ENCODE measurements at regions not wholly inside any gene's neighbourhood (a gene's known extent, or its start where the extent isn't known, plus 50 kb on each side); places are given as distances from the start of the nearest gene placed in this dataset.

DNA sequence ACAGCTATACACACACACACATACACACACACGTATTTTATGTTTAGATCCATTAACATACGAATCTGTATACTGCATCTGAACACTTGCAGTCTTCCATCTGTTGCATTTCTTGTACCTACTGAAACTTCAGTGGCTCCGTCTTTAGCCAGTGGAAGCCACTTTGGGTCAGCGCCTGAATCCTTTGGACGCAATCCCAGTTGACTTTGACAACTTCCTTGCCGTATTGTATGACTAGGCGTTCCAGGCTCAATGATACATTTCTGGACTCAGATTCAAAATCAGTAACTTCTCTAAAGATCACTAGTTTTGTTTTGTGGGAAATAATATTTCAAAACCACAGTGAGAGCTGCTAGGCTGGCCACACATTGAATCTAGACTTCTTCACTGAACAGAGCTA, 101.5 kb upstream of the GPC1 start:
- H3K27me3 ChIP-seq (ENCODE audit: control insufficient read depth, insufficient read depth, low read length): peaks cover 29% of the 10 kb centered on the region
- H3K4me1 ChIP-seq (ENCODE audit: control insufficient read depth, insufficient read depth, low read length): no peaks in the 10 kb centered on the region
- dilution Hi-C loops (cut with HindIII; ENCODE audit: low sequenced_read_pairs, unreplicated experiment) (no loop called here), intact Hi-C loops (cut with micrococcal nuclease) (no loop called here), in situ Hi-C loops (cut with MboI; ENCODE audit: low sequenced_read_pairs) (no loop called here)
- no peak overlapping the region for H2AK9ac ChIP-seq (replicated peaks; ENCODE audit: low read depth, low read length, poor library complexity)
- no peak overlapping the region for H4K5ac ChIP-seq (ENCODE audit: low read depth, low read length)
- no peak overlapping the region for H3K14ac ChIP-seq (replicated peaks; ENCODE audit: low read depth, low read length)
- TF ChIP-seq NFE2L2 (IDR thresholded peaks at IDR 0.05; ENCODE audit: low read depth, low read length): no peak
- no peak for TF ChIP-seq RCOR1 (IDR thresholded peaks at IDR 0.05; ENCODE audit: insufficient replicate concordance, low read length)
- TF ChIP-seq MAFK (IDR thresholded peaks at IDR 0.05; ENCODE audit: low read depth, low read length): no peak
- TF ChIP-seq CHD1 (IDR thresholded peaks at IDR 0.05; ENCODE audit: low read depth, low read length): no peak
- no peak for TF ChIP-seq CEBPB (IDR thresholded peaks at IDR 0.05; ENCODE audit: low read depth, low read length)
- no peak for TF ChIP-seq POLR2A (IDR thresholded peaks at IDR 0.05; ENCODE audit: low read depth, low read length)
- TF ChIP-seq FOS (IDR thresholded peaks at IDR 0.05; ENCODE audit: low read depth, low read length): no peak
- no peak for TF ChIP-seq RAD21 (IDR thresholded peaks at IDR 0.05; ENCODE audit: low read length)
- TF ChIP-seq SMC3 (IDR thresholded peaks at IDR 0.05; ENCODE audit: low read depth, low read length): no peak
- TF ChIP-seq MXI1 (IDR thresholded peaks at IDR 0.05; ENCODE audit: borderline replicate concordance, low read depth, low read length): no peak
- TF ChIP-seq, protein P1, sequence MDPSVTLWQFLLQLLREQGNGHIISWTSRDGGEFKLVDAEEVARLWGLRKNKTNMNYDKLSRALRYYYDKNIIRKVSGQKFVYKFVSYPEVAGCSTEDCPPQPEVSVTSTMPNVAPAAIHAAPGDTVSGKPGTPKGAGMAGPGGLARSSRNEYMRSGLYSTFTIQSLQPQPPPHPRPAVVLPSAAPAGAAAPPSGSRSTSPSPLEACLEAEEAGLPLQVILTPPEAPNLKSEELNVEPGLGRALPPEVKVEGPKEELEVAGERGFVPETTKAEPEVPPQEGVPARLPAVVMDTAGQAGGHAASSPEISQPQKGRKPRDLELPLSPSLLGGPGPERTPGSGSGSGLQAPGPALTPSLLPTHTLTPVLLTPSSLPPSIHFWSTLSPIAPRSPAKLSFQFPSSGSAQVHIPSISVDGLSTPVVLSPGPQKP (IDR thresholded peaks at IDR 0.05; ENCODE audit: borderline replicate concordance, low read depth, low read length): no peak
- TF ChIP-seq, protein P2, sequence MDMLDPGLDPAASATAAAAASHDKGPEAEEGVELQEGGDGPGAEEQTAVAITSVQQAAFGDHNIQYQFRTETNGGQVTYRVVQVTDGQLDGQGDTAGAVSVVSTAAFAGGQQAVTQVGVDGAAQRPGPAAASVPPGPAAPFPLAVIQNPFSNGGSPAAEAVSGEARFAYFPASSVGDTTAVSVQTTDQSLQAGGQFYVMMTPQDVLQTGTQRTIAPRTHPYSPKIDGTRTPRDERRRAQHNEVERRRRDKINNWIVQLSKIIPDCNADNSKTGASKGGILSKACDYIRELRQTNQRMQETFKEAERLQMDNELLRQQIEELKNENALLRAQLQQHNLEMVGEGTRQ (IDR thresholded peaks at IDR 0.05; ENCODE audit: low read depth, low read length): no peak
- TF ChIP-seq, protein P3, sequence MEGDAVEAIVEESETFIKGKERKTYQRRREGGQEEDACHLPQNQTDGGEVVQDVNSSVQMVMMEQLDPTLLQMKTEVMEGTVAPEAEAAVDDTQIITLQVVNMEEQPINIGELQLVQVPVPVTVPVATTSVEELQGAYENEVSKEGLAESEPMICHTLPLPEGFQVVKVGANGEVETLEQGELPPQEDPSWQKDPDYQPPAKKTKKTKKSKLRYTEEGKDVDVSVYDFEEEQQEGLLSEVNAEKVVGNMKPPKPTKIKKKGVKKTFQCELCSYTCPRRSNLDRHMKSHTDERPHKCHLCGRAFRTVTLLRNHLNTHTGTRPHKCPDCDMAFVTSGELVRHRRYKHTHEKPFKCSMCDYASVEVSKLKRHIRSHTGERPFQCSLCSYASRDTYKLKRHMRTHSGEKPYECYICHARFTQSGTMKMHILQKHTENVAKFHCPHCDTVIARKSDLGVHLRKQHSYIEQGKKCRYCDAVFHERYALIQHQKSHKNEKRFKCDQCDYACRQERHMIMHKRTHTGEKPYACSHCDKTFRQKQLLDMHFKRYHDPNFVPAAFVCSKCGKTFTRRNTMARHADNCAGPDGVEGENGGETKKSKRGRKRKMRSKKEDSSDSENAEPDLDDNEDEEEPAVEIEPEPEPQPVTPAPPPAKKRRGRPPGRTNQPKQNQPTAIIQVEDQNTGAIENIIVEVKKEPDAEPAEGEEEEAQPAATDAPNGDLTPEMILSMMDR (conservative IDR thresholded peaks at IDR 0.05; ENCODE audit: low read depth, low read length): no peak
- no peak overlapping the region for H2BK120ac ChIP-seq (ENCODE audit: low read depth, low read length)
- DNase-seq (peak; percentile 22), ATAC-seq (ENCODE audit: low read depth) (no peak)
- no peak overlapping the region for H3K9ac ChIP-seq (ENCODE audit: low read depth, low read length)
- H2BK5ac ChIP-seq (ENCODE audit: low read depth, low read length, poor library complexity, severe bottlenecking): no peak overlapping the region
- H3K9me3 ChIP-seq (ENCODE audit: control insufficient read depth, insufficient read depth, low read length): peaks cover 8% of the 10 kb centered on the region
- H3K36me3 ChIP-seq (ENCODE audit: control insufficient read depth, insufficient read depth, low read length): no peaks in the 10 kb centered on the region
- H3K9me1 ChIP-seq (ENCODE audit: insufficient read depth, low read length): no peaks in the 10 kb centered on the region
- H2AK5ac ChIP-seq (ENCODE audit: low read depth, low read length): no peak overlapping the region
- H3K4me3 ChIP-seq (ENCODE audit: insufficient read depth, low read depth, low read length): no peak overlapping the region
- no peaks in the 10 kb centered on the region for H3K79me1 ChIP-seq (ENCODE audit: low read depth in 1 of 2, low read length in 2 of 2)
- H4K20me1 ChIP-seq (ENCODE audit: insufficient read depth, low read length): no peaks in the 10 kb centered on the region
- no peak overlapping the region for H4K91ac ChIP-seq (ENCODE audit: insufficient read depth, low read depth, low read length)
- H3K18ac ChIP-seq (ENCODE audit: low read depth, low read length): no peak overlapping the region
- H4K8ac ChIP-seq (ENCODE audit: low read depth in 2 of 2, low read length in 2 of 2): no peak overlapping the region
- no peak overlapping the region for H3K56ac ChIP-seq (ENCODE audit: extremely low read depth, insufficient read depth, low read length)
- 0% methylated on average over 2 of the region's 7 CpGs; no CpG with 5 or more reads in 1 of the 2 experiments for WGBS, 2 experiments (ENCODE audit: extremely low coverage in 2 of 2, insufficient read length in 1 of 2)
- CTCF ChIA-PET: no interaction called here
- no peak overlapping the region for H3K27ac ChIP-seq (ENCODE audit: insufficient read depth, low read length)
- H3K4me2 ChIP-seq (ENCODE audit: low read depth, low read length): no peak overlapping the region
- H3K23ac ChIP-seq (ENCODE audit: low read depth, low read length): no peak overlapping the region
- H2AFZ ChIP-seq (replicated peaks; ENCODE audit: low read length, poor library complexity): no peak overlapping the region
- H2BK20ac ChIP-seq (ENCODE audit: low read depth, low read length): no peak overlapping the region
- H3K4ac ChIP-seq (ENCODE audit: low read depth, low read length): no peak overlapping the region
- POLR2A ChIA-PET (ENCODE audit: unreplicated experiment): no interaction called here
- no TSS peak for BruUV-seq (replicated peaks)
- no peak overlapping the region for H2BK15ac ChIP-seq (ENCODE audit: low read depth, low read length)

Data from IMR-90 (cell line).